H1 (cell line): ENCODE measurements at regions not wholly inside any gene's neighbourhood (a gene's known extent, or its start where the extent isn't known, plus 50 kb on each side); places are given as distances from the start of the nearest gene placed in this dataset.

Experiments used
- CTCF ChIA-PET: fragments of 300-600 bp; sonication (Branson Sonifier 250); formaldehyde crosslinking; loops from one replicate; lab custom pipeline; 2021; ENCODE audit not compliant: partially characterized antibody; lab: Charles Lee
- POLR2A ChIA-PET: fragments of 300-600 bp; sonication (Branson Sonifier 250); formaldehyde crosslinking; loops from one replicate; lab custom pipeline; 2021; ENCODE audit warnings: inconsistent platforms; ENCODE audit not compliant: partially characterized antibody; lab: Charles Lee
- DNase-seq, 2 experiments: peaks; one replicate each; pipeline versions ENCODE4 v3.0.0 to v3.0.0-alpha.2; 2010 to 2022; ENCODE audit warnings: low spot score in 2 of 2, low read depth in 1 of 2, mixed read lengths in 1 of 2
- FAIRE-seq: peaks from 2 replicates; lab custom pipeline; 2011; peaks lifted over from hg19 to GRCh38; lab: Jason Lieb, UNC
- H2AFZ ChIP-seq: 2 replicates; pipeline ENCODE4 v1.8.1; 2012; ENCODE audit warnings: low read length, inconsistent platforms
- H2AK5ac ChIP-seq: 2 replicates; pipeline ENCODE4 v1.6.1; 2013; ENCODE audit warnings: low read depth, low read length
- H2BK120ac ChIP-seq: replicated peaks from 2 replicates; pipeline ENCODE3; 2013; ENCODE audit warnings: low read depth, low read length, inconsistent platforms
- H2BK12ac ChIP-seq: 2 replicates; pipeline ENCODE4 v1.6.1; 2013; ENCODE audit warnings: low read depth, low read length
- H2BK15ac ChIP-seq: 2 replicates; pipeline ENCODE4 v1.6.1; 2013; ENCODE audit warnings: low read length
- H2BK20ac ChIP-seq: 2 replicates; pipeline ENCODE4 v1.6.1; 2013; ENCODE audit warnings: low read length
- H2BK5ac ChIP-seq: 2 replicates; pipeline ENCODE4 v1.6.1; 2013; ENCODE audit warnings: low read depth, low read length
- H3K14ac ChIP-seq: 2 replicates; pipeline ENCODE4 v1.6.1; 2013; ENCODE audit warnings: inconsistent platforms; ENCODE audit not compliant: insufficient read length
- H3K18ac ChIP-seq: 2 replicates; pipeline ENCODE4 v1.6.1; 2013; ENCODE audit warnings: low read length; ENCODE audit errors: extremely low read depth
- H3K23ac ChIP-seq: 2 replicates; pipeline ENCODE4 v1.6.1; 2013; ENCODE audit warnings: inconsistent platforms; ENCODE audit not compliant: insufficient read length
- H3K23me2 ChIP-seq: 2 replicates; pipeline ENCODE4 v1.6.1; 2013; ENCODE audit warnings: low read depth, low read length
- H3K27ac ChIP-seq: 2 replicates; pipeline ENCODE4 v1.6.1; 2011; ENCODE audit warnings: low read depth, low read length, inconsistent platforms
- H3K27me3 ChIP-seq, 4 experiments: replicated peaks in 1 of 4; 1 replicate in 1 of 4; 2 replicates in 3 of 4; pipeline versions ENCODE4 v1.6.1 to v1.8.1; 2011 to 2013; ENCODE audit warnings: low read length in 3 of 4, mild to moderate bottlenecking in 3 of 4, inconsistent platforms in 2 of 4, mixed read lengths in 2 of 4, moderate library complexity in 1 of 4; ENCODE audit not compliant: control insufficient read depth in 3 of 4, insufficient read depth in 3 of 4; ENCODE audit errors: extremely low read depth in 1 of 4
- H3K36me3 ChIP-seq, 4 experiments: 2 replicates each; pipeline versions ENCODE4 v1.6.1 to v1.8.1; 2011 to 2013; ENCODE audit warnings: mild to moderate bottlenecking in 4 of 4, low read length in 3 of 4, moderate library complexity in 2 of 4, control low read depth in 1 of 4, inconsistent platforms in 1 of 4; ENCODE audit not compliant: insufficient read depth in 4 of 4, control insufficient read depth in 2 of 4
- H3K4ac ChIP-seq: replicated peaks from 2 replicates; pipeline ENCODE3; 2013; ENCODE audit warnings: low read length, low read depth, mixed read lengths, inconsistent platforms; ENCODE audit not compliant: insufficient read length
- H3K4me1 ChIP-seq, 4 experiments: replicated peaks in 1 of 4; 1 replicate in 1 of 4; 2 replicates in 3 of 4; pipeline versions ENCODE4 v1.6.1 to v1.8.1; 2011 to 2013; ENCODE audit warnings: low read length in 3 of 4, inconsistent platforms in 2 of 4, mixed read lengths in 1 of 4; ENCODE audit not compliant: insufficient read depth in 4 of 4, control insufficient read depth in 3 of 4
- H3K4me2 ChIP-seq, 2 experiments: 2 replicates each; pipeline versions ENCODE4 v1.6.1 to v1.8.1; 2011 to 2013; ENCODE audit warnings: low read depth in 2 of 2, low read length in 2 of 2, control low read depth in 1 of 2, inconsistent platforms in 1 of 2, mild to moderate bottlenecking in 1 of 2; ENCODE audit not compliant: insufficient read depth in 1 of 2
- H3K4me3 ChIP-seq, 4 experiments: fragments of 200-600, 300-600 bp in 1 of 4; sonication (generic), shearing (Covaris generic), sonication (Bioruptor Twin) in 1 of 4; 2 replicates each; pipeline versions ENCODE4 v1.5.1 to v1.8.1; 2011 to 2016; ENCODE audit warnings: low read length in 4 of 4, low read depth in 3 of 4, control low read depth in 2 of 4, inconsistent platforms in 2 of 4, mild to moderate bottlenecking in 2 of 4, mixed read lengths in 1 of 4, moderate library complexity in 1 of 4; ENCODE audit not compliant: insufficient read depth in 2 of 4; ENCODE audit errors: extremely low read depth in 1 of 4
- H3K56ac ChIP-seq: replicated peaks from 2 replicates; pipeline ENCODE3; 2013; ENCODE audit warnings: low read depth, mild to moderate bottlenecking, mixed read lengths, low read length, inconsistent platforms; ENCODE audit not compliant: insufficient read length
- H3K79me1 ChIP-seq: 2 replicates; pipeline ENCODE4 v1.6.1; 2013; ENCODE audit warnings: low read depth, low read length, control low read depth
- H3K79me2 ChIP-seq, 2 experiments: 2 replicates each; pipeline versions ENCODE4 v1.6.1 to v1.8.1; 2012 to 2013; ENCODE audit warnings: low read length in 2 of 2, mild to moderate bottlenecking in 2 of 2, inconsistent platforms in 1 of 2; ENCODE audit not compliant: insufficient read depth in 2 of 2, control insufficient read depth in 1 of 2
- H3K9ac ChIP-seq, 4 experiments: replicated peaks in 1 of 4; 1 replicate in 1 of 4; 2 replicates in 3 of 4; pipeline versions ENCODE4 v1.6.1 to v1.8.1; 2011 to 2013; ENCODE audit warnings: low read depth in 3 of 4, low read length in 3 of 4, control low read depth in 2 of 4, mild to moderate bottlenecking in 2 of 4, moderate library complexity in 2 of 4, inconsistent platforms in 1 of 4; ENCODE audit errors: extremely low read depth in 1 of 4
- H3K9me3 ChIP-seq, 2 experiments: 2 replicates each; pipeline versions ENCODE4 v1.6.1 to v1.8.1; 2012 to 2013; ENCODE audit warnings: mild to moderate bottlenecking in 2 of 2, moderate library complexity in 2 of 2, control low read depth in 1 of 2, inconsistent platforms in 1 of 2, low read depth in 1 of 2, low read length in 1 of 2, mixed read lengths in 1 of 2; ENCODE audit not compliant: insufficient read depth in 2 of 2
- H4K20me1 ChIP-seq, 2 experiments: replicated peaks in 1 of 2; 2 replicates each; pipeline versions ENCODE3 to v1.8.1; 2011 to 2013; ENCODE audit warnings: inconsistent platforms in 2 of 2, low read length in 2 of 2, mild to moderate bottlenecking in 1 of 2; ENCODE audit not compliant: insufficient read depth in 2 of 2, control insufficient read depth in 1 of 2
- H4K5ac ChIP-seq: 2 replicates; pipeline ENCODE4 v1.6.1; 2013; ENCODE audit warnings: low read length, low read depth, mixed read lengths, inconsistent platforms; ENCODE audit not compliant: insufficient read length
- H4K8ac ChIP-seq: 2 replicates; pipeline ENCODE4 v1.8.0; 2013; ENCODE audit warnings: mild to moderate bottlenecking, moderate library complexity, low read length, inconsistent platforms; ENCODE audit not compliant: insufficient read depth; ENCODE audit errors: extremely low read depth
- H4K91ac ChIP-seq: replicated peaks from 2 replicates; pipeline ENCODE3; 2013; ENCODE audit warnings: low read length, mixed read lengths, inconsistent platforms; ENCODE audit not compliant: insufficient read length
- CHD1 ChIP-seq: IDR thresholded peaks from 2 replicates; pipeline ENCODE4 v1.6.1; 2012; ENCODE audit warnings: low read depth, low read length, improper control_type of control experiment
- EGR1 ChIP-seq: IDR thresholded peaks from 2 replicates; pipeline ENCODE4 v1.6.1; 2011; ENCODE audit warnings: low read depth, low read length, borderline replicate concordance
- GTF2F1 ChIP-seq: IDR thresholded peaks from 2 replicates; pipeline ENCODE4 v1.6.1; 2012; ENCODE audit warnings: low read depth, low read length, improper control_type of control experiment, borderline replicate concordance
- NRF1 ChIP-seq: IDR thresholded peaks from 2 replicates; pipeline ENCODE4 v1.6.1; 2011; ENCODE audit warnings: mild to moderate bottlenecking, low read depth, low read length, improper control_type of control experiment
- POLR2A ChIP-seq, 2 experiments: IDR thresholded peaks; 1 replicate in 1 of 2; 2 replicates in 1 of 2; pipeline ENCODE4 v1.6.1; 2011; ENCODE audit warnings: low read depth in 2 of 2, low read length in 2 of 2, mild to moderate bottlenecking in 2 of 2; ENCODE audit errors: control extremely low read depth in 1 of 2
- TCF12 ChIP-seq: IDR thresholded peaks from 2 replicates; pipeline ENCODE4 v1.6.1; 2011; ENCODE audit warnings: low read depth, mild to moderate bottlenecking, low read length
- YY1 ChIP-seq: IDR thresholded peaks from 2 replicates; pipeline ENCODE4 v1.6.1; 2011; ENCODE audit warnings: low read depth, mild to moderate bottlenecking, low read length
- WGBS, 2 experiments: shearing (Covaris generic) in 1 of 2; methylation state at CpG; one replicate each; pipeline versions ENCODE4 v1.1.6 to v1.1.7; 2013 to 2015; ENCODE audit warnings: low lambda C conversion rate in 2 of 2, mixed read lengths in 2 of 2, inconsistent platforms in 1 of 2, low coverage in 1 of 2, missing lambda C conversion rate in 1 of 2; ENCODE audit not compliant: insufficient replicate concordance in 2 of 2, insufficient coverage in 1 of 2, insufficient read length in 1 of 2; ENCODE audit errors: extremely low coverage in 1 of 2, missing lambda C conversion rate in 1 of 2; 5-methylcytosine and 5-hydroxymethylcytosine counted together

DNA sequence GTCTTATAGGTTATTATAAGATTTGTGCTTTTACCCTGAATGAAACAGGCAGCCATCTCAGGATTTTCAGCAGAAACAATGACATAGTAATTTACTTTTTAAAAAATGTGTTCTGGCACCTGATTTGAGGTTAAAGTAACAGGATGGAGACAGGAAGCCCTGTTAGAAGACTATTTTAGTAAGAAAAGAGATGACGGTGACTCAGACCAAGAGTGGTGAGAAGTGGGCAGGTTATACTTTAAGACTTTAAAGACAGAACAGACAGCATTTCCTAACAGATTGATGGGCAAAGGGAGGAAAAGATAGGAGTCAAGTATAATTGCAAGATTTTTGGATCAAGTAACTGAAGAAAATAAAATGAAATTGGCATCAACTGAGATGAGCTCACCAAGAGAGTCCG is 436.8 kb upstream of the NR5A2 start:
- Histone ChIP-seq H3K4me3 (no peak overlapping the region), H3K4ac (no peak overlapping the region), H3K36me3 (no peaks in the 10 kb centered on the region), H3K14ac (no peak overlapping the region), H2AFZ (no peak overlapping the region), H4K8ac (no peak overlapping the region), H3K9me3 (no peaks in the 10 kb centered on the region), H3K4me2 (no peak overlapping the region), H3K79me1 (no peaks in the 10 kb centered on the region), H3K23ac (no peak overlapping the region), H2BK5ac (no peak overlapping the region), H3K27ac (no peak overlapping the region), H4K20me1 (no peaks in the 10 kb centered on the region), H3K23me2 (no peaks in the 10 kb centered on the region), H3K27me3 (no peaks in the 10 kb centered on the region), H4K5ac (no peak overlapping the region), H2AK5ac (no peak overlapping the region), H4K91ac (no peak overlapping the region), H3K18ac (no peak overlapping the region), H2BK120ac (no peak overlapping the region), H2BK15ac (no peak overlapping the region), H3K56ac (no peak overlapping the region), H3K9ac (no peak overlapping the region), H2BK12ac (no peak overlapping the region), H2BK20ac (no peak overlapping the region), H3K79me2 (no peaks in the 10 kb centered on the region), H3K4me1 (no peaks in the 10 kb centered on the region)
- no peak for FAIRE-seq
- ChIA-PET POLR2A (no interaction called here), CTCF (no interaction called here)
- whole genome bisulfite sequencing, 2 experiments, result 90% methylated on average over 2 of the region's 2 CpGs; no CpG with 5 or more reads in 1 of the 2 experiments
- DNase-seq, result no peak
- TF ChIP-seq YY1 (no peak), NRF1 (no peak), CHD1 (no peak), GTF2F1 (no peak), POLR2A (IDR thresholded peaks at IDR 0.05; ENCODE audit: control extremely low read depth in 1 of 2, low read depth in 2 of 2, low read length in 2 of 2) (no peak), TCF12 (no peak), EGR1 (no peak)
